IPS-15b (cell line): ENCODE measurements at regions not wholly inside any gene's neighbourhood (a gene's known extent, or its start where the extent isn't known, plus 50 kb on each side); places are given as distances from the start of the nearest gene placed in this dataset.
"Not testable (repeated sequence)": the region's sequence is repeated elsewhere in the genome, so short reads cannot be mapped to it uniquely, and the experiment has no call there.

Experiments
- H3K27me3 ChIP-seq: one replicate; pipeline ENCODE4 v1.6.1; 2013; ENCODE audit warnings: low read length; ENCODE audit not compliant: control insufficient read depth, insufficient read depth
- H3K36me3 ChIP-seq: one replicate; pipeline ENCODE4 v1.6.1; 2013; ENCODE audit warnings: low read length; ENCODE audit not compliant: control insufficient read depth, insufficient read depth
- H3K4me1 ChIP-seq: one replicate; pipeline ENCODE4 v1.6.1; 2013; ENCODE audit warnings: mild to moderate bottlenecking, low read length; ENCODE audit not compliant: control insufficient read depth, insufficient read depth
- H3K4me3 ChIP-seq: one replicate; pipeline ENCODE4 v1.5.1; 2013; ENCODE audit warnings: low read depth, low read length
- H3K9ac ChIP-seq: one replicate; pipeline ENCODE4 v1.6.1; 2013; ENCODE audit warnings: low read depth, mild to moderate bottlenecking, low read length
- H3K9me3 ChIP-seq: one replicate; pipeline ENCODE4 v1.6.1; 2013; ENCODE audit warnings: mild to moderate bottlenecking, low read length; ENCODE audit not compliant: control insufficient read depth, insufficient read depth

DNA sequence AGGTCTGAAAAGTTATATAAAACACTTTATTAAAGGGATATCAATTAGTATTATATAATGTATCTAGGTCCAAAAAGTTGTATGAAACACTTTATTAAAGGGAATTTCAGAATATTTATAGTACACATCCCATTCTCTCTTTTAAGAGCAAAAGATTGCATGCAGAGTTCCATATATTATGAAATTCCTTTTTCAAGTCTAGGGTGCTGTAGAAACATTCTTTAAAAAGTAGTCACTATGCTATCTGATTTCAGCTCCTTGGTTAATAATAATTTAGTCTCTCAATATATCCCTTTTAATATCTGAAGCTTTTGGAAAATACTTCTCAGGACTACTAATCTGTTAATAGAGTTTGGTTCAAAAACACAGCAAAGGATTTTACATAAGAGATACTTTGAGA is 1496.1 kb upstream of the C9orf72 start:
- Histone ChIP-seq H3K36me3 (no peaks in the 10 kb centered on the region), H3K9ac (no peak overlapping the region), H3K4me1 (peaks cover 3% of the 10 kb centered on the region), H3K4me3 (no peak overlapping the region), H3K27me3 (no peaks in the 10 kb centered on the region), H3K9me3 (no peaks in the 10 kb centered on the region)

DNA sequence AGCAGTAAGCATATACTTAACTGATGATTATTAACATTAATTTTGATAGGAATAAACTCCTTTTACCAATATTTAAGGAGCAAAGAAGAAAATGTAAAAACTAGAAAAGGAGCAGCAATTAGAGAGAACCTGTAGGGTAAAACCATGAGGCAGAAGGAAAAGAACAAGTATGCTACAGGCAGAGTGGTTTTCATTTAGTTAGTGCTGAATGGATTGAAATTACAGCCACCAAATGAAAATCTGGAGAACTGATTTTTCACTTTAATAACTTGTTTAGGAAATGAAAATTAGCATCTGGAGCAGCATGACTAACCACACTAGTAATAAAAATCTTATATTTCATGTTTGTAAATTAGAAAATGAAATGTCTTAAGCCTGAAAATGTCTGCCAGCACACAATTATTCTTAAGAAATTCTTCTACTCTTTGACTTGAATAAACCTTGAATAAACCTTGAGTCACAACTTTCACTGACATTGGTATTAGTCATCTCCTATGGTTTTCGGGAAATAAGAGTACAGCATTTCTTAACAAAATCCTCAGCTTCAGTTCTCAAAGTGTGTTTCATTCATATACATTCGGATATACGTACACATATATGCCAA is 1504.9 kb upstream of the C9orf72 start:
- Histone ChIP-seq H3K27me3 (no peaks in the 10 kb centered on the region), H3K9ac (no peak overlapping the region), H3K4me1 (no peaks in the 10 kb centered on the region), H3K36me3 (no peaks in the 10 kb centered on the region), H3K9me3 (no peaks in the 10 kb centered on the region), H3K4me3 (no peak overlapping the region)

DNA sequence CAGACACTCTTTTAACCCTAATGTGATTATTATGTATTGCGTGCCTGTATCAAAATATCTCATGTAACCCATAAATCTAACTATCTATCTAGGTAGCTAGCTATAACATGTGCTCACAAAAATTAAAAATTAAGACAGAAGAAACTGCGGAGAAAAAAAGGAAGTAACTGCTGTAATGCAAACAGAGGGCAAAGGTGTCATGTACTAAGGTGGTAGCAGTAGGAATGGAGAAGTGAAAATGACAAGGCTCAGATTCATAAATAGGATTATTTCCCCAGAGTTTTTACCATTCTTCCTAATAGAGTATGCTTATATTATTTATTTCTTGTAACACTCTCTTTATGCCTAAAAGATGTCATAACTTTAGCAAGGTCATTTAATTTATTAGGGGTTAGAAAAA is 1527.5 kb upstream of the C9orf72 start:
- Histone ChIP-seq H3K27me3 (no peaks in the 10 kb centered on the region), H3K36me3 (no peaks in the 10 kb centered on the region), H3K4me1 (no peaks in the 10 kb centered on the region), H3K9ac (no peak overlapping the region), H3K4me3 (no peak overlapping the region), H3K9me3 (no peaks in the 10 kb centered on the region)

DNA sequence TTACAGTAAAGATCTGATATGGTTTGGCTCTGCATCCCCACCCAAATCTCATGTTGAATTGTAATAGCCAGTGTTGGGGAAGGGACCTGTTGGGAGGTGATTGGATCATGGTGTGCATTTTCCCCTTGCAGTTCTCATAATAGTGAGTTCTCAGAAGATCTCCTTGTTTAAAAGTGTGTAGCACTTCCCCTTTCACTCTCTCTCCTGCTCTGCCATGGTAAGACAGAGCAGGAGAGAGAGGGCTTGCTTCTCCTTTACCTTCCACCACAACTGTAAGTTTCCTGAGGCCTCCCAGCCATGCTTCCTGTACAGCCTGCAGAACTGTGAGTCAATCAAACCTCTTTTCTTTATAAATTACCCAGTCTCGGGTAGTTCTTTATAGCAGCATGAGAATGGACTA is 1530.9 kb upstream of the C9orf72 start:
- H3K27me3 ChIP-seq, H3K4me3 ChIP-seq, H3K9ac ChIP-seq, H3K4me1 ChIP-seq, H3K36me3 ChIP-seq, H3K9me3 ChIP-seq: not testable (repeated sequence)

DNA sequence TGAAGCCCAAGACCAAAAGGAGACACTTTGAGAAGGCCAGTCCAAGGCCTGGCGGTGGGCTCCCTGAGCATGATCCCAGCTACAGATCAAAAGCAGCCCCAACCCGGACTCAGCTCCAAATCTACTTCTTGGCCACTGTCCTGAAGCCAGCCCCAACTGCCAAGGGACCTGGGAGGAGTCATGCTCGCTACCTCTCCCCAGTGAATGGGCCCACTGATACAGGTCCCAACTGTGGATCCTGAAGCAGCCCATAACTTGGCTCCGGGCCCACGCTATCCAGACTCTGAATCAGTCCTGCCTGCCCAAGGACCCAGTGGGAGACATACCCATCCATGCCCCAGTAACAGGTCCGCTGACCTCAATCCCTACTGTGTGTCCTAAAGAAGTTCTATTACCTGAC is 1545.3 kb upstream of the C9orf72 start:
- no peak overlapping the region for H3K4me3 ChIP-seq
- H3K36me3 ChIP-seq: no peaks in the 10 kb centered on the region
- no peaks in the 10 kb centered on the region for H3K27me3 ChIP-seq
- no peak overlapping the region for H3K9ac ChIP-seq
- no peaks in the 10 kb centered on the region for H3K4me1 ChIP-seq
- no peaks in the 10 kb centered on the region for H3K9me3 ChIP-seq

DNA sequence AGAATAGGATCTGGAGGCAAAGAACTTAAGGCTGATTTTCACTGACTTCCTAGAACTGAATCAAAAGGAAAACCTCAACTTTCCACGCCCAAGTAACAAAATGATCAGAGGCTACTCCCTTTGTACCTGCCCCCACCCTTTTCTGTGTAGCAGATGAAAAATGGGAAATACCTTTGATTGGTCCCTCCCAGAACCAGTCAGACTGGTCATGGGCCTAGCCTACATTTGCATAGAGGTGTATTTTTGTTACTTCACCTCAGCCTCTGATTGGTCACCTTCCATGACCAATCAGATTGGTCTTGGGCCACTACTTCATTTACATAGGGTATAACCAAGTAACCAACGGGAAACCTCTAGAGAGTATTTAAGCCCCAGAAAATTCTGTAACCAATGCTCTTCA is 1553.5 kb upstream of the C9orf72 start:
- Histone ChIP-seq H3K4me3 (no peak overlapping the region), H3K9ac (no peak overlapping the region), H3K36me3 (no peaks in the 10 kb centered on the region), H3K9me3 (peaks cover 25% of the 10 kb centered on the region), H3K4me1 (no peaks in the 10 kb centered on the region), H3K27me3 (no peaks in the 10 kb centered on the region)

DNA sequence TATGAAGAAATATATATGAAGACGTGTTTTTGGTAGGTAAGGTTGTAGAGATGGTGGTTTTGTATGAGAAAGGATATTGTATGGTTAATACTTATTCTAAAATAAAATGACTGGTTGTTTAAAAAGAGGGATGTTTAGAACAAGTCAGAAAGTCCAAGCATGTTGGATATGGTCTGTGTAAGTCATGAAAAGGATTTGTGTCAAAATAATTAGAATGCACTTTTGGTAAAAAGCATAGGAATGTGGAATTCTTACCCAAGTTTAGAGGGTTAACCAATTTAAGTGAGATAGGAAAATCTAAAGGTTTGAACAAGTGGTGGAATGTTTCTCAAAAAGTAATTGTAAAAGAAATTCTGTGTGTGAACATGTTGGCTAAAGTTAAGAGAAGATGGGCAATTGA is 1556.5 kb upstream of the C9orf72 start:
- H3K36me3 ChIP-seq: no peaks in the 10 kb centered on the region
- H3K9me3 ChIP-seq: peaks cover 25% of the 10 kb centered on the region
- H3K4me1 ChIP-seq: no peaks in the 10 kb centered on the region
- H3K4me3 ChIP-seq: no peak overlapping the region
- no peaks in the 10 kb centered on the region for H3K27me3 ChIP-seq
- H3K9ac ChIP-seq: no peak overlapping the region

DNA sequence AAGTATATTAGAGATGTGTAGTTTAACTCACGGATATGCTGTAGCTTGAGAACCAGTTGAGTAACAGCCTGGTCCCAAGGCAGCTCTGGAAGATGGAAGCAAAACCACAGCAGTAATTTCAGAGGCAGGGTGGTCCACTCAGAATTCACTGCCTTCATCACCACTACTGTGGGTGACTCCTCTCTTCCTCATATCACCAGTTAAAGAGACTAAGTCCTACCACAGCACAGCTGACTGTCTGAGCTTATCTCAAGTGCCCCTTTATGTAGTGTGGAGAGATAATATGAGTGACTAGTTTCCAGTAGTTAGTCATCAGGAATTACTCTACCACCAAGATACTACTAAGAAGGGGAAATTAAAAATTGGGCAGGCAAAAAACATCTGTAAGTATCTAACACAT is 1571.2 kb upstream of the C9orf72 start:
- Histone ChIP-seq H3K9ac (no peak overlapping the region), H3K9me3 (no peaks in the 10 kb centered on the region), H3K4me1 (no peaks in the 10 kb centered on the region), H3K4me3 (no peak overlapping the region), H3K27me3 (no peaks in the 10 kb centered on the region), H3K36me3 (no peaks in the 10 kb centered on the region)

DNA sequence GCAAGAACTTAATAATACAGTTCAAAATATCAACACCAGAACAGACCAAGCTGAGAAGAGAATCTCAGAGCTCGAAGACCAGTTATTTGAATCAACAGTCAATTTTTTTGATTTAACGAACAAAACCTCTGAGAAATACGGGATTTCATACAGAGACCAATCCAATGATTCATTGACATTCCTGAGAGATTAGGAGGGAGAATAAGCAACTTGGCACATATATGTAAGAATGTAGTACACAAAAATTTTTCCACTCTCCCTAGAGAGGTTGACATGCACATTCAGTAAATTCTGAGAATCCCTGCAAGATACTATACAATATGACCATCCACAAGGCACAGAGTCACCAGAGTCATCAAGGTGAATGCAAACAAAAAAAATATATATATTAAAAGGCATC is 1577.3 kb upstream of the C9orf72 start:
- no peak overlapping the region for H3K4me3 ChIP-seq
- no peaks in the 10 kb centered on the region for H3K27me3 ChIP-seq
- H3K36me3 ChIP-seq: no peaks in the 10 kb centered on the region
- H3K4me1 ChIP-seq: no peaks in the 10 kb centered on the region
- H3K9ac ChIP-seq: no peak overlapping the region
- no peaks in the 10 kb centered on the region for H3K9me3 ChIP-seq

DNA sequence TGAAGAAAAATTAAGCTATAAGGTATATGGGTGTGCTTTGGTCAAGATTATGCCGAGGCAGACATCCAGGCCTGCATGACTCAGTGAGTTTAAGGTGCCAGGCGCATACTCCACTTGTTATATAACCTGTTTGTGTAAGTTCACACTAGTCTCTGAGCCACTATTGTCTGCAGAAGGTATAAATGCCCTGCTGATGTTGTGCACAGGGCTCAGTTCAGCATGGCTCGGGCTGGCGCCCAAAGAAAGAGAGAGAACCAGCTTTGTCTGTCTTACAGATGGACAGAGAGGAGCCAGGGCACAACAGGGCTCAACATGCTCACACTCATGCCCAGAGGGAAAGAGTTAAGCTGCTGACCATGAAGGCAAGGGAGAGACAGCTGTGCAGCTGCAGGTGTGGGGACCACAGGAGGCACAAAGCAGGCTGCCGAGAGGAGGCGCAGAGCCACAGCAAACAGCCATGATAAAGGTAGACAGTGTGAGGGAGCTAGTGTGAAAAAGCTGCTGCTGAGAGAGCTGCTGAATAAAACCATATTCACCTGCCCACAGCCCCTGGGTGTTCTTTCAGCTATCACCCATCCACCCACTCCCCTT is 1587.6 kb upstream of the C9orf72 start:
- Histone ChIP-seq H3K4me3 (no peak overlapping the region), H3K9ac (no peak overlapping the region), H3K9me3 (no peaks in the 10 kb centered on the region), H3K4me1 (no peaks in the 10 kb centered on the region), H3K36me3 (no peaks in the 10 kb centered on the region), H3K27me3 (no peaks in the 10 kb centered on the region)

DNA sequence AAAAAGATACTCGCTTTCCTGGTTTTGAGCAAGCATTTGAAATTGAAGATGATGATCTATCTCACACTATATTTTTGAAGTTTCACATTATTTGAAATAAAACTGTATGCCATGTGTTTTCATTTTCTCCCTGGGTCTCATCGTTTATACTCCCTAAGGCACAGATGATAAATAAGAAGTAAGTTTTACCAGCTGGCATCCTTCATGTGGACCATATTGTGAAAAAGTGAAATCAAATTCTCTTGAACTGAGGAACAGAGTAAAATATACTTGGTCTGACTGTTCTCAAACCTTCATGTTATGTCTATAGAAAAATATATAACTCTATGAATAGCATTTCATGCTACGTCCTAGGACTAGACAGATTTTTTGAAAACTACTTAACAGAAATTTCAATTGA is 1600.9 kb upstream of the C9orf72 start:
- Histone ChIP-seq H3K36me3 (no peaks in the 10 kb centered on the region), H3K27me3 (no peaks in the 10 kb centered on the region), H3K4me1 (no peaks in the 10 kb centered on the region), H3K9ac (no peak overlapping the region), H3K4me3 (no peak overlapping the region), H3K9me3 (no peaks in the 10 kb centered on the region)

DNA sequence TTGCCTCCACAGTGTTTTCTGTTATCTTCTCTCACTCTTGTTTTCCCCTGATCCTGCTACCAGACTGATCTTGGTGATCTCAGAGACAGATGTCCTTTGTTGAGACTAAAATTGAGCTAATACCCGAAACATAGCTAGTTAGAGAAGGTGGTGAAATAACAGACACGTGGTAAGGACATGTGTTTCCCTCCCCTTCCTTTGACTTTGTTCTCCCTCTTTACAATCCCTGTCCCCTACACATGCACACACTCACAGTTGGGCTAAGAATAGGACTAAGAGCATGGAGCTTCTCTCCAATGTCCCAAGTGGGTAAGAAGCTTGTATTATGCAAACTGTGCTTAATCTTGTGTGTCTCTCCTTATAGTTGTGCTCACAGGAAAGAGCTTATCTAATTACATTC is 1603.0 kb upstream of the C9orf72 start:
- no peaks in the 10 kb centered on the region for H3K36me3 ChIP-seq
- no peaks in the 10 kb centered on the region for H3K9me3 ChIP-seq
- H3K4me3 ChIP-seq: no peak overlapping the region
- H3K9ac ChIP-seq: no peak overlapping the region
- no peaks in the 10 kb centered on the region for H3K27me3 ChIP-seq
- H3K4me1 ChIP-seq: no peaks in the 10 kb centered on the region
